ENCODE measurements at regions not wholly inside any gene's neighbourhood (a gene's known extent, or its start where the extent isn't known, plus 50 kb on each side); places are given as distances from the start of the nearest gene placed in this dataset.

GRCh38 chr6:113362301-113363047 is 494.7 kb upstream of the MARCKS start:
- no peak for TF ChIP-seq POLR2A (IDR thresholded peaks at IDR 0.05)
- no peak for TF ChIP-seq CTCF (IDR thresholded peaks at IDR 0.05)
- DNase-seq: no peak

GRCh38 chr6:113363048-113363798 is 493.9 kb upstream of the MARCKS start:
- TF ChIP-seq POLR2A (IDR thresholded peaks at IDR 0.05) (no peak), CTCF (IDR thresholded peaks at IDR 0.05) (no peak)
- Histone ChIP-seq H3K27me3 (no peaks in the 10 kb centered on the region), H3K9me3 (no peaks in the 10 kb centered on the region), H3K4me1 (peaks cover 0 to 25% (median 5%) of the 10 kb centered on the region in 3 donors), H3K27ac (no peak overlapping the region), H3K36me3 (no peaks in the 10 kb centered on the region), H3K4me3 (no peak overlapping the region)
- intact Hi-C loops (cut with DNase I): no loop called here
- DNase-seq: no peak
- WGBS, 2 donors: 83 to 90% methylated on average over 4 of the region's 4 CpGs

More at GRCh38 chr6:113362301-113363047, 494.7 kb upstream of the MARCKS start:
- Histone ChIP-seq H3K36me3 (no peaks in the 10 kb centered on the region), H3K4me1 (peaks cover 0 to 25% (median 5%) of the 10 kb centered on the region in 3 donors), H3K9me3 (no peaks in the 10 kb centered on the region), H3K27ac (no peak overlapping the region), H3K27me3 (no peaks in the 10 kb centered on the region), H3K4me3 (no peak overlapping the region)
- 81 to 91% methylated on average over 7 of the region's 7 CpGs for WGBS, 2 donors
- intact Hi-C loops (cut with DNase I): no loop called here

- Histone ChIP-seq H3K4me1 (peaks cover 0 to 25% (median 5%) of the 10 kb centered on the region in 3 donors), H3K36me3 (no peaks in the 10 kb centered on the region), H3K27me3 (no peaks in the 10 kb centered on the region), H3K4me3 (no peak overlapping the region), H3K9me3 (no peaks in the 10 kb centered on the region), H3K27ac (no peak overlapping the region)
- intact Hi-C loops (cut with DNase I): no loop called here
- TF ChIP-seq POLR2A (IDR thresholded peaks at IDR 0.05) (no peak), CTCF (IDR thresholded peaks at IDR 0.05) (no peak)
- DNase-seq: no peak
These were observed 493.3 kb upstream of the MARCKS start for GRCh38 chr6:113363866-113364265.

- TF ChIP-seq POLR2A (IDR thresholded peaks at IDR 0.05): no peak
- no peak for TF ChIP-seq CTCF (IDR thresholded peaks at IDR 0.05)
- WGBS, 2 donors: 76 to 100% methylated on average over 3 of the region's 3 CpGs
These were observed 492.4 kb upstream of the MARCKS start for GRCh38 chr6:113364766-113365165.

GRCh38 chr6:113365191-113365590 is 492.0 kb upstream of the MARCKS start:
- no peaks in the 10 kb centered on the region for H3K9me3 ChIP-seq
- 72 to 76% methylated on average over 2 of the region's 2 CpGs for WGBS, 2 donors

More at GRCh38 chr6:113364766-113365165, 492.4 kb upstream of the MARCKS start:
- Histone ChIP-seq H3K4me3 (no peak overlapping the region), H3K9me3 (no peaks in the 10 kb centered on the region), H3K4me1 (peaks cover 0 to 16% (median 5%) of the 10 kb centered on the region in 3 donors), H3K36me3 (no peaks in the 10 kb centered on the region), H3K27ac (no peak overlapping the region), H3K27me3 (no peaks in the 10 kb centered on the region)
- no peak for DNase-seq
- intact Hi-C loops (cut with DNase I): no loop called here

More at GRCh38 chr6:113365191-113365590, 492.0 kb upstream of the MARCKS start:
- no peaks in the 10 kb centered on the region for H3K36me3 ChIP-seq
- H3K4me3 ChIP-seq: no peak overlapping the region
- DNase-seq: no peak
- intact Hi-C loops (cut with DNase I): no loop called here
- peaks cover 0 to 12% (median 3%) of the 10 kb centered on the region in 3 donors for H3K4me1 ChIP-seq
- no peaks in the 10 kb centered on the region for H3K27me3 ChIP-seq
- TF ChIP-seq POLR2A (IDR thresholded peaks at IDR 0.05) (no peak), CTCF (IDR thresholded peaks at IDR 0.05) (no peak)
- H3K27ac ChIP-seq: no peak overlapping the region

Measured in esophagus squamous epithelium (tissue), 5 donors.